ENCODE measurements at regions not wholly inside any gene's neighbourhood (a gene's known extent, or its start where the extent isn't known, plus 50 kb on each side); places are given as distances from the start of the nearest gene placed in this dataset.

- H3K27ac ChIP-seq, result no peak overlapping the region
- TF ChIP-seq ZFX (IDR thresholded peaks at IDR 0.05) (no peak), CTCF (conservative IDR thresholded peaks at IDR 0.05) (no peak)
Measured at GRCh38 chr3:168753724-168754123, 658.0 kb upstream of the GOLIM4 start.

GRCh38 chr3:168752339-168752738, 656.6 kb upstream of the GOLIM4 start:
- TF ChIP-seq CTCF (conservative IDR thresholded peaks at IDR 0.05), result no peak
- TF ChIP-seq ZFX (IDR thresholded peaks at IDR 0.05), result no peak

DNA sequence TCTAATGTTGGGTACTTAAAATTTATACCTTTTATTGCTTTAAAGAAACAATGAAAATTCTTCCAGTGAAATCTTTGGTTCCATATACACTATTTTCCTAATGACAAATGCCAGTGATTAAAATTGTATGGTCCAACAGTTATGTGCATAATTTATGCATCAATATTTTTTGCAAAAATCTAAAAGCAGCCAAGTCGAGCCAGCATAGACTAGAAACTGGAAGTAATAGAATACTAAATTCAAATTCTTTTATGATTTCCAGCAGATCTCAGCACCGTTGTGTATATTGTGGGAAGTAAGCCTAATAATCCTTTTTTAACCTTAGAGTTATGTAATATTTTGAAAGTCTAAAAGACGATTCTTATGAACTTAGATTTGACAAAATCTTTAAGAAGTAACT, 652.0 kb upstream of the GOLIM4 start:
- no peak for TF ChIP-seq ZFX (IDR thresholded peaks at IDR 0.05)
- TF ChIP-seq CTCF (conservative IDR thresholded peaks at IDR 0.05), result no peak
- H3K27ac ChIP-seq, result no peak overlapping the region

More at GRCh38 chr3:168752339-168752738, 656.6 kb upstream of the GOLIM4 start:
- no peak overlapping the region for H3K27ac ChIP-seq

DNA sequence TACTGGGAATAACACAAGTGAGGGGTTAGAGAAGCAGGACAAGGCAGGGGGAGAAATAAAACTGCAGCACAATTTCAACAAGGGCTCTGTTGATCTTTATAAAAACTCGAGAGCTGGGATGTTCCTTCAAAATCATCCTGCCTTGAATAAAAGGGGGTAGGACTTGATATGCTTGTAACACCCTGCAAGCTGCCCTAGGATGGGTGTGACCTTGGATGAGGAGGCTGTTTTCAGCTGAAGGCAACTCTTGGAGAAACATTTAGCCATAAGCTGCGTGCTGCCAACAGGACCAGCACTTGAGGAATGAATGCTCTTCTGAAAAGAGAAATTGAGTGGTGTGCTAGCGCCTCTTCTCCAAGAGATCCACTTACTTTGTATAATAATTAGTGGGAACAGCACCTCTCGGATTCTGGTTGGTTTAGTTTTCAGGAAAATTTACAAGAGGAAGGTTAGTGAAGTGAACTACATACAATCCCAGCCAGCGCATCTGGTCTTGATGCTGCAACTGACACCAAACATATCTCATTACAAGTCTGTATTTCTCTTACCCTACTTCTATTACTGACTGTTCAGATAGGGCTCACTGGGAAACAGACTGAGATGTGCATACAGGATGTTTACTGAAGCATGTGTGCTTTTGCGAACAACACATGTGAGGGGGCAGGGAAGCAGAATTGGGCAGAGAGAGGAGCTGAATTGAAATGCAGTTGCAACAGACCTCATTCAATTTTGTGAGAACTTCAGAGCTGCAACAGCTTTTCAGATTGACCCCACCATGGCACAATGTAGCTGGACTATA, 643.0 kb upstream of the GOLIM4 start:
- TF ChIP-seq ZFX (IDR thresholded peaks at IDR 0.05), result no peak
- TF ChIP-seq CTCF (conservative IDR thresholded peaks at IDR 0.05), result no peak
- no peak overlapping the region for H3K27ac ChIP-seq

DNA sequence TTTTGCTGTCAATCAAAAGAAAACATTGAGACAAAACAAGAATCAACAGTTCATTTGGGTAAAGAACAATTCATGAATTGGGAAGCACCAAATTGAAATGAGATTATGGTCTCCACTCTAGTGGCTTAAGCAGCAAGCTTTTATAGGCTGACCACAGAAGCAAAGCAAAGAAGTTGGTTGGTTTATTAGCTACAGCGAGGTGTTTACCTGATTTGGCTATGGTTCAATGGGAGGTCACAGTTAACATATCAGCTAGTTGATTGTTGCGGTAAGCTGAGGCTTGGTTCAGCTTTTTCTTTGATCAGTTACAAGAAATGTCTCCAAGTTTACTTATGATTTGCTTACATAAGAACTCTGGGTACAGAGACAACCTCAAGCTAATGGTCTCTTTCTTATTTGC, 640.5 kb upstream of the GOLIM4 start:
- H3K27ac ChIP-seq, result no peak overlapping the region
- TF ChIP-seq ZFX (IDR thresholded peaks at IDR 0.05) (no peak), CTCF (conservative IDR thresholded peaks at IDR 0.05) (no peak)

- no peak for TF ChIP-seq ZFX (IDR thresholded peaks at IDR 0.05)
- TF ChIP-seq CTCF (conservative IDR thresholded peaks at IDR 0.05), result no peak; the same call in 1 of the 2 replicates
- H3K27ac ChIP-seq, result no peak overlapping the region
Measured at GRCh38 chr3:168730073-168730472, 634.3 kb upstream of the GOLIM4 start.

DNA sequence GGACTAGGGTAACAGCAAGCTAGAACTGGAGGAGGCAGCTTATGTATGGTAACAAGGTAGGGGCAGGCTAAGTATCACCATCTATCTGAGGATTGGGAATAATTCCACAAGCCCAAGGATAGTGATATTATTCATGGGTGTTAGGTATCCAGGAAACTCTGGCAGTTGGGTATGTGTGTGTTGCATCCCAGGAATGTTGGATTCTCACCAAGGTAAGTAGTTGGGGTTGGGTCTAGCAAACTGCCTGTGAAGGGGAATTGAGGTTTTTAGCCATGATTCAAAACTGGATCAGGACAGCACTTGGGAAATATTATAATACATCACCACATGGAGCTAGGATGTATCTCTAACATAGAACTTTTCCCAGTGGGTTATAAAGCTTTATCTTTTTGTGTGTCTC, 626.4 kb upstream of the GOLIM4 start:
- TF ChIP-seq CTCF (conservative IDR thresholded peaks at IDR 0.05) (no peak), ZFX (IDR thresholded peaks at IDR 0.05) (no peak)

More for the DNA sequence above, 626.4 kb upstream of the GOLIM4 start:
- no peak overlapping the region for H3K27ac ChIP-seq
